HCT116 (cell line): ENCODE measurements at regions not wholly inside any gene's neighbourhood (a gene's known extent, or its start where the extent isn't known, plus 50 kb on each side); places are given as distances from the start of the nearest gene placed in this dataset.

Experiments used
- EZH2 ChIP-seq: fragments of 200-600 bp; sonication (generic); IDR thresholded peaks from 2 replicates; pipeline ENCODE4 v1.6.1; 2017; ENCODE audit warnings: antibody characterized with exemption, mixed run types
- EZH2phosphoT487 ChIP-seq: fragments of 200-600 bp; IDR thresholded peaks from 2 replicates; pipeline ENCODE4 v1.6.1; 2018; ENCODE audit warnings: antibody characterized with exemption, borderline replicate concordance
- POLR2A ChIP-seq: IDR thresholded peaks from 2 replicates; pipeline ENCODE4 v1.7.0; 2011; ENCODE audit warnings: borderline replicate concordance; ENCODE audit not compliant: insufficient read depth, insufficient read length; ENCODE audit errors: extremely low read depth
- POLR2AphosphoS5 ChIP-seq: IDR thresholded peaks from 2 replicates; pipeline ENCODE4 v1.6.1; 2011; ENCODE audit warnings: mild to moderate bottlenecking, low read depth, low read length, moderate library complexity
- SP1 ChIP-seq: IDR thresholded peaks from 2 replicates; pipeline ENCODE4 v1.6.1; 2012; ENCODE audit warnings: low read depth

DNA sequence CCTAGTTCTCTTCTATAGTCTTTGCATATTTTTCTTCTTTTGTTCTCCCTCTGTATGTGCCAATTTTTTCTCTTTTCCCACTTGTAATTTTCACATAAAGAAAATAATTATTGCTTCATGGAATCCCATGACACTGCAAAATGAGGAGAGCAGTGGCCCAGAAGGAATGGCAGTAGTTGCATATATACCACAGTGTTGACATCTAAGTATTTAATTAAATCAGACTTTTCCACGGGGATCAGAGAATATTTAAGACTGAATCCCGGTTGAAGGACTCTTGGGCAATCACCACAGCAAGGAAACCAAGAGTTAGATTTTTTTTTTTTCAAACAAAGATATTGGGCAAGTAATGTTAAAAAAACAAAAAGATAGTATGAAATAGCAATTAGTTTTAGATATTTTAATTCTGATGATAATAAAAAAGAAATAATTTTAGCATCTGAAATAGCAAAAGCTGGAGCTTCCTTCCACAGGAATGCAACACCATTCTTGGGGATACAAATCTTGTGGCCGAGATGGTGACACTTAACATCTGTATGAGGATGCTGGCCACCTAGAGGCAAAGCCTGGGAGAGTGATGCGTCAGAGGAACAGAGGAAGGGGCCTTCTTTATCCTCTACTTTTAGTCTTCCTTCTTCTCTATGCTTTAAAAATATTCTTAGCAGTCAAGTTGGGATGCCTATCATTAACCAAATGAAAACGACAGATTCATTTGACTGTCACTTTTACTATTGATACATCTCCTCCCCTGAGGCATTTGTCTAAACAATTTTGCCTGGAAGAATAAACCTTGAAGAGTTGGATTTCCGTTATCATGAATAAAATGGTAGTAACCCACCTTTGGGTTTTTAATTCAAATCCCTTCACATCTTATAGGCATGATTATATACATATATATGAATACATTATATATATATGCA is 356.2 kb downstream of the GJA1 start:
- TF ChIP-seq SP1 (no peak), EZH2phosphoT487 (no peak), POLR2AphosphoS5 (no peak), POLR2A (no peak), EZH2 (no peak)
